BE2C (cell line): ENCODE measurements at regions not wholly inside any gene's neighbourhood (a gene's known extent, or its start where the extent isn't known, plus 50 kb on each side); places are given as distances from the start of the nearest gene placed in this dataset.

ENCODE experiments used
- DNase-seq: peaks from one replicate; pipeline ENCODE4 v3.0.0-alpha.2; 2020
- H3K27me3 ChIP-seq: fragments of 250-450 bp; sonication (Bioruptor Pico); 2 replicates; pipeline ENCODE4 v1.5.1; 2020; ENCODE audit warnings: mild to moderate bottlenecking
- H3K36me3 ChIP-seq: fragments of 250-450 bp; sonication (Bioruptor Pico); 2 replicates; pipeline ENCODE4 v1.5.1; 2020; ENCODE audit warnings: mild to moderate bottlenecking
- H3K4me1 ChIP-seq: fragments of 250-450 bp; sonication (Bioruptor Pico); 2 replicates; pipeline ENCODE4 v1.5.1; 2020
- H3K4me3 ChIP-seq: 2 replicates; pipeline ENCODE4 v1.5.1; 2011; ENCODE audit warnings: low read depth, low read length
- H3K9me3 ChIP-seq: fragments of 250-450 bp; sonication (Bioruptor Pico); 2 replicates; pipeline ENCODE4 v1.5.1; 2020
- CTCF ChIP-seq: IDR thresholded peaks from 2 replicates; pipeline ENCODE4 v1.5.1; 2012; ENCODE audit warnings: mild to moderate bottlenecking, low read depth, low read length

- Histone ChIP-seq H3K9me3 (no peaks in the 10 kb centered on the region), H3K36me3 (no peaks in the 10 kb centered on the region), H3K4me1 (peaks cover 5% of the 10 kb centered on the region; the same call in 1 of the 2 replicates), H3K4me3 (no peak overlapping the region), H3K27me3 (no peaks in the 10 kb centered on the region)
- DNase-seq: no peak
- no peak for TF ChIP-seq CTCF
Observed at GRCh38 chr6:92176666-92177065, 1242.7 kb downstream of the EPHA7 start.

GRCh38 chr6:92174398-92175073 is 1244.8 kb downstream of the EPHA7 start:
- Histone ChIP-seq H3K4me3 (no peak overlapping the region), H3K27me3 (no peaks in the 10 kb centered on the region), H3K4me1 (peaks cover 5% of the 10 kb centered on the region; the same call in 1 of the 2 replicates), H3K36me3 (no peaks in the 10 kb centered on the region), H3K9me3 (no peaks in the 10 kb centered on the region)
- no peak for TF ChIP-seq CTCF
- no peak for DNase-seq

- no peak overlapping the region for H3K4me3 ChIP-seq
- H3K36me3 ChIP-seq: no peaks in the 10 kb centered on the region
- DNase-seq: no peak
- H3K4me1 ChIP-seq: peaks cover 5% of the 10 kb centered on the region; the same call in 1 of the 2 replicates
- H3K9me3 ChIP-seq: no peaks in the 10 kb centered on the region
- H3K27me3 ChIP-seq: no peaks in the 10 kb centered on the region
- TF ChIP-seq CTCF: no peak
Observed at GRCh38 chr6:92169506-92169905, 1249.9 kb downstream of the EPHA7 start.

GRCh38 chr6:92166666-92167065 is 1252.7 kb downstream of the EPHA7 start:
- Histone ChIP-seq H3K36me3 (no peaks in the 10 kb centered on the region), H3K4me3 (no peak overlapping the region), H3K27me3 (no peaks in the 10 kb centered on the region), H3K9me3 (no peaks in the 10 kb centered on the region), H3K4me1 (no peaks in the 10 kb centered on the region)
- no peak for DNase-seq
- no peak for TF ChIP-seq CTCF

GRCh38 chr6:92161953-92162352 is 1257.4 kb downstream of the EPHA7 start:
- no peaks in the 10 kb centered on the region for H3K27me3 ChIP-seq
- TF ChIP-seq CTCF: no peak
- DNase-seq: no peak
- H3K9me3 ChIP-seq: no peaks in the 10 kb centered on the region
- H3K4me3 ChIP-seq: no peak overlapping the region
- no peaks in the 10 kb centered on the region for H3K36me3 ChIP-seq
- H3K4me1 ChIP-seq: no peaks in the 10 kb centered on the region

- no peak overlapping the region for H3K4me3 ChIP-seq
- no peaks in the 10 kb centered on the region for H3K4me1 ChIP-seq
- no peaks in the 10 kb centered on the region for H3K27me3 ChIP-seq
- DNase-seq: no peak
- TF ChIP-seq CTCF: no peak
- H3K9me3 ChIP-seq: no peaks in the 10 kb centered on the region
- H3K36me3 ChIP-seq: no peaks in the 10 kb centered on the region
Observed at GRCh38 chr6:92160226-92160625, 1259.1 kb downstream of the EPHA7 start.
